Tibial artery (tissue), 4 donors: ENCODE measurements at regions not wholly inside any gene's neighbourhood (a gene's known extent, or its start where the extent isn't known, plus 50 kb on each side); places are given as distances from the start of the nearest gene placed in this dataset.

Experiments used
- DNase-seq, 2 donors: peaks; one replicate each; pipeline ENCODE4 v3.0.0-alpha.2; 2019
- H3K27ac ChIP-seq, 2 donors: fragments of 200-600 bp; sonication (generic) in 1 of 2; 1 replicate in 1 of 2; 2 replicates in 1 of 2; pipeline ENCODE4 v1.5.1; 2018 to 2019; ENCODE audit warnings: mild to moderate bottlenecking in 1 of 2
- H3K27me3 ChIP-seq, 2 donors: fragments of 200-600 bp; sonication (generic) in 1 of 2; one replicate each; pipeline versions ENCODE4 v1.5.1 to v1.6.0; 2016 to 2019
- H3K36me3 ChIP-seq, 3 donors: fragments of 200-600 bp; sonication (generic) in 2 of 3; one replicate each; pipeline ENCODE4 v1.5.1; 2016 to 2019; ENCODE audit warnings: mild to moderate bottlenecking in 2 of 3
- H3K4me1 ChIP-seq, 4 donors: fragments of 200-600 bp; sonication (generic) in 2 of 4; 1 replicate in 3 of 4; 2 replicates in 1 of 4; pipeline ENCODE4 v1.5.1; 2016 to 2019
- H3K4me3 ChIP-seq, 2 donors: fragments of 200-600 bp; sonication (generic) in 1 of 2; 1 replicate in 1 of 2; 2 replicates in 1 of 2; pipeline ENCODE4 v1.5.1; 2018 to 2019; ENCODE audit warnings: mild to moderate bottlenecking in 2 of 2
- H3K9me3 ChIP-seq, 3 donors: fragments of 200-600 bp; sonication (generic) in 1 of 3; one replicate each; pipeline ENCODE4 v1.5.1; 2016 to 2019
- CTCF ChIP-seq, 2 experiments: fragments of 200-600 bp in 1 of 2; fragments of 450-650 bp in 1 of 2; IDR thresholded peaks; one replicate each; pipeline ENCODE4 v1.5.1; 2017 to 2019; ENCODE audit warnings: antibody characterized with exemption in 2 of 2, mild to moderate bottlenecking in 1 of 2, moderate library complexity in 1 of 2
- intact Hi-C: fragments of 100-400 bp; cut with DNase I; formaldehyde crosslinking; loops from one replicate; pipeline ENCODE4 v1.15.0; 2023; ENCODE audit warnings: low total_unique reads

GRCh38 chr6:5937936-5938706 lies 68.6 kb downstream of the NRN1 start:
- no peak for DNase-seq
- Histone ChIP-seq H3K4me3 (no peak overlapping the region), H3K27ac (no peak overlapping the region), H3K4me1 (peaks cover 0 to 30% (median 18%) of the 10 kb centered on the region in 4 donors), H3K9me3 (no peaks in the 10 kb centered on the region), H3K27me3 (no peaks in the 10 kb centered on the region), H3K36me3 (no peaks in the 10 kb centered on the region)
- intact Hi-C loops = no loop called here
- no peak for TF ChIP-seq CTCF (IDR thresholded peaks at IDR 0.05)

- no peak for TF ChIP-seq CTCF (IDR thresholded peaks at IDR 0.05)
- intact Hi-C loops = no loop called here
- peaks cover 0 to 30% (median 18%) of the 10 kb centered on the region in 4 donors for H3K4me1 ChIP-seq
- no peak overlapping the region for H3K27ac ChIP-seq
- DNase-seq = no peak
- H3K36me3 ChIP-seq = no peaks in the 10 kb centered on the region
- H3K4me3 ChIP-seq = no peak overlapping the region
- H3K9me3 ChIP-seq = peaks cover 0 to 5% (median 0%) of the 10 kb centered on the region in 3 donors
- no peaks in the 10 kb centered on the region for H3K27me3 ChIP-seq
Observed at GRCh38 chr6:5937169-5937909, 69.4 kb downstream of the NRN1 start.

- DNase-seq = no peak
- peaks cover 0 to 28% (median 16%) of the 10 kb centered on the region in 4 donors for H3K4me1 ChIP-seq
- H3K4me3 ChIP-seq = no peak overlapping the region
- no peaks in the 10 kb centered on the region for H3K27me3 ChIP-seq
- H3K27ac ChIP-seq = no peak overlapping the region
- H3K9me3 ChIP-seq = peaks cover 0 to 7% (median 0%) of the 10 kb centered on the region in 3 donors
- TF ChIP-seq CTCF (IDR thresholded peaks at IDR 0.05) = no peak
- H3K36me3 ChIP-seq = no peaks in the 10 kb centered on the region
- intact Hi-C loops = no loop called here
Observed at GRCh38 chr6:5936631-5937030, 70.1 kb downstream of the NRN1 start.

GRCh38 chr6:5936140-5936539 lies 70.6 kb downstream of the NRN1 start:
- DNase-seq = no peak
- intact Hi-C loops = no loop called here

GRCh38 chr6:5930968-5931367 lies 75.8 kb downstream of the NRN1 start:
- Histone ChIP-seq H3K27ac (no peak overlapping the region), H3K9me3 (peaks cover 0 to 12% (median 0%) of the 10 kb centered on the region in 3 donors)

More at GRCh38 chr6:5936140-5936539, 70.6 kb downstream of the NRN1 start:
- TF ChIP-seq CTCF (IDR thresholded peaks at IDR 0.05) = no peak
- Histone ChIP-seq H3K9me3 (peaks cover 0 to 7% (median 0%) of the 10 kb centered on the region in 3 donors), H3K4me3 (no peak overlapping the region), H3K27me3 (no peaks in the 10 kb centered on the region), H3K4me1 (peaks cover 0 to 23% (median 11%) of the 10 kb centered on the region in 4 donors), H3K27ac (no peak overlapping the region), H3K36me3 (no peaks in the 10 kb centered on the region)

More at GRCh38 chr6:5930968-5931367, 75.8 kb downstream of the NRN1 start:
- no peak overlapping the region for H3K4me3 ChIP-seq
- no peaks in the 10 kb centered on the region for H3K4me1 ChIP-seq
- DNase-seq = no peak
- H3K36me3 ChIP-seq = no peaks in the 10 kb centered on the region
- intact Hi-C loops = no loop called here
- H3K27me3 ChIP-seq = peaks cover 0 to 5% of the 10 kb centered on the region in 2 donors
- no peak for TF ChIP-seq CTCF (IDR thresholded peaks at IDR 0.05)
